ENCODE measurements at regions not wholly inside any gene's neighbourhood (a gene's known extent, or its start where the extent isn't known, plus 50 kb on each side); places are given as distances from the start of the nearest gene placed in this dataset.

DNA sequence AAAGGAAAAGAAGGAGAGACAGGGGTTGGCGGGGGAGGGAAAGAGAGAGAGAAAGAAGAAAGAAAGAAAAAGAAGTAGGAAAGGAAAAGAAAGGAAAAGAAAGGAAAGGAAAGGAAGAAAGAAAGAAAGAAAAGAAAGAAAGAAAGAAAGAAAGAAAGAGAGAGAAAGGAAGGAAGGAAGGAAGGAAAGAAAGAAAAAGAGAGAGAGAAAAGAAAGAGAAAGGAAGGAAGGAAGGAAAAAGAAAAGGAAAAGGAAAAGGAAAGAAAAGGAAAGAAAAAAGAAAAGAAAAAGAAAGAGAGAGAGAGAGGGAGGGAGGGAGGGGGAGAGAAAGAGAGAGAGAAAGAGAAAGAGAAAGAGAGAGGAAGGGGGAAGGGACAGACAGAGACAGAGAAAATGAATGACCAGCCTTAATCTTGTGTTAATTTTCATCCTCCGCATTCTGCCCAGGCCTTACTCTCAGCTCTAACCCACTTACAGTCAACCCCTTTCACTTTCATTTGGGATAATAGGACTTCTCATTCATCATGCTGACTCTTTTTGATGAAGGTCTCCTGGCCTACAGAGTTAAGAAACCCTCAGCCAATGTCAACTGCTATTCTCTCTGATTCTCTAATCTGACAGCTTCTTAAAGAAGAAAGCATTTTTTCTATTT lies 207.3 kb downstream of the SUCLG1 start:
- H3K9me3 ChIP-seq: no peaks in the 10 kb centered on the region
- no peaks in the 10 kb centered on the region for H3K36me3 ChIP-seq
- no peak for DNase-seq (ENCODE audit: low spot score in 2 of 2)
- H3K4me1 ChIP-seq: no peaks in the 10 kb centered on the region
- H3K27me3 ChIP-seq: no peaks in the 10 kb centered on the region
- no peak overlapping the region for H3K27ac ChIP-seq
- H3K4me3 ChIP-seq: no peak overlapping the region
- 95% methylated on average over 2 of the region's 2 CpGs for WGBS
- TF ChIP-seq POLR2AphosphoS5 (IDR thresholded peaks at IDR 0.05): no peak
- TF ChIP-seq, protein P1, sequence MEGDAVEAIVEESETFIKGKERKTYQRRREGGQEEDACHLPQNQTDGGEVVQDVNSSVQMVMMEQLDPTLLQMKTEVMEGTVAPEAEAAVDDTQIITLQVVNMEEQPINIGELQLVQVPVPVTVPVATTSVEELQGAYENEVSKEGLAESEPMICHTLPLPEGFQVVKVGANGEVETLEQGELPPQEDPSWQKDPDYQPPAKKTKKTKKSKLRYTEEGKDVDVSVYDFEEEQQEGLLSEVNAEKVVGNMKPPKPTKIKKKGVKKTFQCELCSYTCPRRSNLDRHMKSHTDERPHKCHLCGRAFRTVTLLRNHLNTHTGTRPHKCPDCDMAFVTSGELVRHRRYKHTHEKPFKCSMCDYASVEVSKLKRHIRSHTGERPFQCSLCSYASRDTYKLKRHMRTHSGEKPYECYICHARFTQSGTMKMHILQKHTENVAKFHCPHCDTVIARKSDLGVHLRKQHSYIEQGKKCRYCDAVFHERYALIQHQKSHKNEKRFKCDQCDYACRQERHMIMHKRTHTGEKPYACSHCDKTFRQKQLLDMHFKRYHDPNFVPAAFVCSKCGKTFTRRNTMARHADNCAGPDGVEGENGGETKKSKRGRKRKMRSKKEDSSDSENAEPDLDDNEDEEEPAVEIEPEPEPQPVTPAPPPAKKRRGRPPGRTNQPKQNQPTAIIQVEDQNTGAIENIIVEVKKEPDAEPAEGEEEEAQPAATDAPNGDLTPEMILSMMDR (IDR thresholded peaks at IDR 0.05): no peak
- no peak for TF ChIP-seq EP300 (IDR thresholded peaks at IDR 0.05)
- TF ChIP-seq POLR2A (IDR thresholded peaks at IDR 0.05): no peak

DNA sequence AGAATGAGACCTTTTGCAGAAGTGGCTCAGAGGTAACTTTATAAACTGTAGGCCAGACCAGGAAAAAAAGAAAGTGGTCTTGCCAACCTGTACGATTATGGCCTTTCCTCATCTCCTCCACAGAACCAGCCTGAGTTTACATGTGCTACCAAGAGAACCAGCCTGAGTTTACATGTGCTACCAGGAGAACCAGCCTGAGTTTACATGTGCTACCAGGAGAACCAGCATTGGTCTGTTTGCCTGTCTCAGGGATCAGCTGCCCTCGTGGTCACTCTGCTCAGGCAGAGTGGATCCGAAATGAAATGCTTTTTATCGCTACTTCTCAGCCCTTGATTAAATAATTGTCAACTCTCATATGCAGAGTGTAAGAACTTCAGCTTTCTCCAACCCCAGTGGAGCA lies 209.9 kb downstream of the SUCLG1 start:
- WGBS: 88% methylated on average over 4 of the region's 4 CpGs
- TF ChIP-seq EP300 (IDR thresholded peaks at IDR 0.05) (no peak), POLR2A (IDR thresholded peaks at IDR 0.05) (no peak), POLR2AphosphoS5 (IDR thresholded peaks at IDR 0.05) (no peak)
- TF ChIP-seq, protein P1 (IDR thresholded peaks at IDR 0.05): no peak
- no peaks in the 10 kb centered on the region for H3K36me3 ChIP-seq
- H3K4me3 ChIP-seq: no peak overlapping the region
- H3K27ac ChIP-seq: no peak overlapping the region
- H3K9me3 ChIP-seq: no peaks in the 10 kb centered on the region
- no peak for DNase-seq (ENCODE audit: low spot score in 2 of 2)
- no peaks in the 10 kb centered on the region for H3K4me1 ChIP-seq
- no peaks in the 10 kb centered on the region for H3K27me3 ChIP-seq

DNA sequence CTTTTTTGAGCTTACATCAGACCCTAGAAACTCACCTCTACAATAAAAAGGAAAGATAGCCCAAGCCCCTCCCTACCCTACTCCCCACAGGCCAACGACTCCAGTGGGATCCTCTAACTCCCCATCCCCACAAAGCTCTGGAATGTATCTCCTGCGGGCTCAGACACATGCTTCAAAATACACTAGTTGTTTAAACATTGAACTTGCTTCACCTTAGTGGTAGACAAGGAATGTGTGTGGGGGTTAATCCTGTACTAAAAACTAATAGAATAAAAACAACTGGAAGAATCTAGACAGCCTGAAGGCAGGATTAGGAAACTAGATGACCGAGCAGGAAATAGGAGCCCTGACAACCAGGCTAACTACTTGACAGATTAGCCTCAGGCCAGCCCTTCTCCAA lies 211.5 kb downstream of the SUCLG1 start:
- 40% methylated on average over 3 of the region's 3 CpGs for WGBS

DNA sequence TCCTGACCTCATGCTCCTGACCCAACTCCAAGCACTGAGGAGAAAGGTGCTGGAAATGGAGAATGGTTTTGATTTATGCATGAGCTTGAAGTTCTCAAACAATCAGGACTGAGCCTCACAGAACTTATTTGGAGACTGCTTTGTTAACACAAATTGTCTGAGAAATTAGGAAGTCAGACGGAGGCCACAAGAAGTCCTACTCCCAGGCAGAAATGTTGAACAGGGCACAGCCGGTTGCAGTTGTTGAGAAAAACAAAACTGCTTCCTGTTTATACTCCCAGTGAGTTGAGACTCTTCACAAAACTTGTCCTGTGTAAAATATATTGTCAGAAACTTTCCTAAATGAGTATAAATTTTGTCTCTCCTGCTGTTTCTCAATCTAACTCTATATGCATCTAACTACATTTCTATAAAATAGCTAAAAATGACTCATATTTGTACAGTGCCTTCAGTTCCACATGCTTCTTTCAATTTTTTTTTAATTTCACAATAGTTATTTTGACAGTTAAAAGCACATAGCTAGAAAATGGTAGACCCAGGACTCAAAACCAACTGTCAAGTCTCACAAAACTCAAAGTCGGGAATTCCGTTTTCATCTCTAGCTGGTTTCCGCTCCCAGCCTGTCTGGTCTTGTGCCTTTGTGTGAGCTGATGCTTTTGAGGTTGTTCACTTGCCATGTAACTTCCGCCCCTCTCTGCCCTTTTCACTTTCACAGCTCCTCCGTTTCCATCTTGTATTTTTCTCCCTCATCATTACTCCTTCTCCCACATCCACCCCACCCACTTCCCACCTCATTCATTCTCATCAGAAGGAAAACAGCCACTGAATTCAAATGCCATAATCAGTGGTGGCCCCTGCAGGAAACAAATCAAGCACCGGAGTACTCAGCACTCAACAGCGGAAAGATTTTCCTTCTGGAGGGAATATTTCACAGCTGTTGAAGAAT lies 215.0 kb downstream of the SUCLG1 start:
- Histone ChIP-seq H3K36me3 (no peaks in the 10 kb centered on the region), H3K27ac (no peak overlapping the region), H3K27me3 (no peaks in the 10 kb centered on the region), H3K4me1 (no peaks in the 10 kb centered on the region), H3K9me3 (no peaks in the 10 kb centered on the region), H3K4me3 (no peak overlapping the region)
- no peak for TF ChIP-seq EP300 (IDR thresholded peaks at IDR 0.05)
- TF ChIP-seq POLR2A (IDR thresholded peaks at IDR 0.05): no peak
- DNase-seq (ENCODE audit: low spot score in 2 of 2): no peak
- 44% methylated on average over 9 of the region's 9 CpGs for WGBS

More for the DNA sequence above, 211.5 kb downstream of the SUCLG1 start:
- no peak for DNase-seq (ENCODE audit: low spot score in 2 of 2)
- no peaks in the 10 kb centered on the region for H3K9me3 ChIP-seq
- TF ChIP-seq POLR2A (IDR thresholded peaks at IDR 0.05) (no peak), EP300 (IDR thresholded peaks at IDR 0.05) (no peak)
- TF ChIP-seq, protein P1 (IDR thresholded peaks at IDR 0.05): no peak
- H3K27ac ChIP-seq: no peak overlapping the region
- H3K36me3 ChIP-seq: no peaks in the 10 kb centered on the region
- no peaks in the 10 kb centered on the region for H3K4me1 ChIP-seq
- no peaks in the 10 kb centered on the region for H3K27me3 ChIP-seq
- H3K4me3 ChIP-seq: no peak overlapping the region

DNA sequence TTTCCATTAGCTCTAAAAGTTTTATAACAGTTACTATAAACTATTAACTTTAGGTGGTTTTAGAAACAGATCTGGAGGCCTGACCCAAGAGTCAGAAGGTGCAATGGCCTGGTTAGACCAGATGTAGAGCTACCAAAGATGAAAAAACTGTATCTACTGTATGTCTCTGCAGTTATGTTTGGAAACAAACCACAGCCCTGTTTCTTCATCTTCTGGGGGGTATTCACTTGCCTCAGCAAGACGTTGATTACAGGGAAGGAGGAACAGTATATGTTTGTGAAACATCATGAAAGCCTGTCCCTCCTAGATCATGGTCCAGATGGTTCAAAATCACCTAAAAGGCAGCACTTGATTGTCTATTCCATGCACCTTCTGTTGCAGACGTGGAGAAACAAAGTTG lies 220.2 kb downstream of the SUCLG1 start:
- Histone ChIP-seq H3K9me3 (no peaks in the 10 kb centered on the region), H3K4me1 (no peaks in the 10 kb centered on the region), H3K27ac (no peak overlapping the region), H3K27me3 (no peaks in the 10 kb centered on the region), H3K36me3 (no peaks in the 10 kb centered on the region), H3K4me3 (no peak overlapping the region)
- 49% methylated on average over 2 of the region's 2 CpGs for WGBS
- no peak for DNase-seq (ENCODE audit: low spot score in 2 of 2)
- no peak for TF ChIP-seq POLR2AphosphoS5 (IDR thresholded peaks at IDR 0.05)
- TF ChIP-seq EP300 (IDR thresholded peaks at IDR 0.05): no peak
- TF ChIP-seq POLR2A (IDR thresholded peaks at IDR 0.05): no peak
- TF ChIP-seq, protein P1 (IDR thresholded peaks at IDR 0.05): no peak
